Left kidney (tissue), 1 donor: ENCODE measurements at regions not wholly inside any gene's neighbourhood (a gene's known extent, or its start where the extent isn't known, plus 50 kb on each side); places are given as distances from the start of the nearest gene placed in this dataset.

ENCODE experiments used
- DNase-seq: peaks from one replicate; pipeline ENCODE4 v3.0.0-alpha.2; 2013

DNA sequence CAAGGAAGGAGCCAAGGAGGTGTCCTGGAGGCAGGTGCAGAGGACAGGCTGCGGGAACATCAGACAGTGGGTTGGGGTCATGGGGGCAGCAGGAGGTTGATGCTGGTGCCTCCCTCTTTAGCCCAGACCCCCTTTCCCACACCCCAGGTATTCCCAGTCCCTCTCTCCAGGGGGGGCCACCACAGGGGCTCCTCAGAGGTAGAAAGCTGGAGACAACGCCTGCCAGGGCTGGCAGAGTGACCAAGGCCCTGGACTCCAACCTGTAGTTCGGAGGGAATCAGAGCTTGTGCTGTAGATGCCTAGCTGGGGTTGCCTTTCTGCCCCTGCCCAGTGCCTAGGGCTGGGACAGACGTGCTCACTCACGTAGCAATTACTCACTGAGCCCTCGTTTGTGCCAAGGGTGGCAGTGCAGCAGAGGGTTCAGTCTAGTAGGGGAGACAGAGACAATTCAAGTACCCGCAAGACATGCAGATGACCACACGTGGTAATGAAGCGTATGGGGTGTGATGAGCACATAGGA lies 148.2 kb downstream of the PTPRU start:
- no peak for DNase-seq

DNA sequence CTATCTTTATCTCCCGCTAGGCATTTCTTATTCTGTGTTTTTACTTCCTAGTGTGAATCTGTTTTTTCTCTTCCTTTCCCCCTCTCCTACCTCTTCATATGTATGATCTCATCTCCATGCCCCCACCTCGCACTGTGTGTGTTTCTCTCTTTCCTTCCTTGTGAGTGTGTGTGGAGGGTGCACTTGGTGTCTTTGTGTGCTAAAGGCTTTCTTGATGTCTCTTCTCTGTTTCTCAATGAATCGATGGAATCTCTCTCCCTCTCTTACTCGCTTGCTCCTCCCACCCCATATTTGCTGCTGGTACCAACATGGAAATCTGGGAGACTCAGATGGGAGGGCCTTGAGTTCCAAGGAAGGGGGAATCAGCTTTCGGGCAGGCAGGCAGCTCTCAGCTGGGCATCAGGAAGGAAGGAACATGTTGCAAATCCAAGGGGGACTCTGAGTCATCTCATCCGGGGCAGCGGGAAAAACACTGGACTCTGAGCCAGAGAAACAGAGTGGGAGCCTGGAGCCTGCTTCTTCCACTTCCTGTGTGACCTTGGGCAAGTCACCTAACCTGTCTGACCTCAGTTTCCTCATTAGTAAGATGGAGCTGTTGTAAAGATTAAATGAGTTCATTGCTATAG lies 147.5 kb downstream of the PTPRU start:
- no peak for DNase-seq

DNA sequence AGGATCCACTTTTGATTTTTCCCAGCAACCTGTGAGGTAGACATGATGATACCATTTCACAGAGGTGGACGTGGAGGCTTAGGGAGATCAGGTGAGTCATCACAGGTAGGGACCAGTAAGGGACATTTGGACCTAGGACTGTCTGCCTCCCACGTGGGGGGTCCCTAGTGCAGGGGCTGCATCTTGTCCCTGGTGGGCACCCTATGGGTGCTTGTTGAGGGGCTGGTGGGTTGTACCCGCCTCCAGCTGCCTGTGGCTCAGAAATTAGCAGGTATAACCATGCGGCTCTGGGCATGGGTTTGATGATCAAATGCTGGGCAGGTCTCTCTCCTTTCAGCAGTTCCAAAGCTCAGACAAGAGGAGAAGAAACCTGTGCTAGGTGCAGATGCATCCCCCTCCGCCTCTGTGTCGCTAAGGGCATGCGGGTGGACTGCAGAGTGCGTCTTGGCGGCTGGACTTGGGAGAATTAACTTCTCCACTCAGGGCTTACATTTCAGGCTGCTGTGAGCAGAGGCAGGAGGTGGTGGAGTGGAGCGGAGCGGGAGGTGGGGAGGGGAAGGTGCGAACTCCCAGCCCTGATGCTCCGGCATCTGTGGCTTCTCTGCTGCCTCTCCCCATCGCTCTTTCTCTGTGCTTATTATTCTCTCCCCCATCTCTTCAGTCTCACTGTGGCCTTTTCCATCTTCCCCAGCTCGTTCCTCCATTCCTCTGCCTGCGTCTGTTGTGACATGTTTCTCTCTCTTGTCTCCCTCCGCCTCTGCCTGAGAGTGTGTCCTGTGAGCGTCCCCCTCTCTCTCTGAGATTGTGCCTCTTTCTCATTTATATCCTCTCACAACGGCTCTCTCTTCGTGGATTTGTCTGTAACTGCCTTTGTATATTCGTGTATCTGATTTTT lies 146.8 kb downstream of the PTPRU start:
- no peak for DNase-seq

- no peak for DNase-seq
Measured at GRCh38 chr1:29381426-29381825, 145.1 kb downstream of the PTPRU start.

DNA sequence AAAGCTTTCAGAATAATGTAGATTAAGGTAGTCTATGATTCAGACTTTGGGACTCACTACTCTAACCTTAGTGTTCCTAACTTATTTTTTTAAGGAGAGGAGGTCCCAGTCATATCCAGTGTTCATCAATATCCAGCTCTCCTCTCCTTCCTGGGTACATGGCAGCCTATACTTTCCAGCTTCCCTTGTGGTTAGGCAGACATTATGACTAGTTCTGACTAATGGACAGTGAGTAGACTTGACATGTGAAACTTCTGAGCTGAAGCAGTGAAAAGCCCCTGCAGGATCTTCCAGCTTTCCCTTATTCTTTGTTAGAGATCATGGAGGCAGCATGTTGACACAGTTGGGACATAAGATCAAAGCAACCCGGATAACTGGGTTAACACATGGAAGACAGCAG lies 144.2 kb downstream of the PTPRU start:
- no peak for DNase-seq

DNA sequence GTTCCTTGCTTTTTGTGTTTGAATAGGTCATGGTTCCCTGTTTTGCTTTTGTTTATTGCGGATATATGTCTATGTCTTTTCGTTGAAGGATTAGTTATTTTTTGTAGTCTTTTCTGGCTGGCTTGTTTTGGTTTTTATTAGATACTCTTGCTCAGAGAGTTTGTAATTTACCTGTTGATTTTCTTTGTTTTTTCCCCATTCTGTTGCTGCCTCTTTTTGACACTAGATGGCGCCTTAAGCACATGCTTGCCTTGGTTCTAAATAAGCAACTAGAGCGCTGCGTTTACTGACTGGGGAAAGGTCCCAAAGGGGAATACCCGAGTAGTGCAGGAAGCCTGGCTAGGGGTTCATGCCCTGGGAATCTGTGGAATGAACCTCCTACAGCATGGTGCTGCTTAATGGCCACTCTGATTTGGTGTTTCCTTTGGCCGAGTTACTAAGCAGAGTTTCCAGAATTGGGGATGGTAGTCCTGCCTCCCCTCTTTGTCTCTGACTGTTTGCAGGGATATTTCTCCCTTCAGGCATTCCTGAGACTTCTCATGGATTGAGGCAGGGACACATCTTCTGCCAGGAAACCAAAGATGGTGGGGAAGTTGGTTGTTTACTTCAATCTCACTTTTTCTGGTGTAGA lies 143.2 kb downstream of the PTPRU start:
- DNase-seq: no peak
